ENCODE measurements at regions not wholly inside any gene's neighbourhood (a gene's known extent, or its start where the extent isn't known, plus 50 kb on each side); places are given as distances from the start of the nearest gene placed in this dataset.

GRCh38 chr3:25107918-25108617 lies 320.0 kb upstream of the RARB start:
- H3K4me3 ChIP-seq (ENCODE audit: low read depth, low read length): no peak overlapping the region
- DNase-seq (ENCODE audit: low read depth): no peak
- TF ChIP-seq, protein P1, sequence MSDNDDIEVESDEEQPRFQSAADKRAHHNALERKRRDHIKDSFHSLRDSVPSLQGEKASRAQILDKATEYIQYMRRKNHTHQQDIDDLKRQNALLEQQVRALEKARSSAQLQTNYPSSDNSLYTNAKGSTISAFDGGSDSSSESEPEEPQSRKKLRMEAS (IDR thresholded peaks at IDR 0.05; ENCODE audit: low read depth, low read length): no peak
- TF ChIP-seq MYC (IDR thresholded peaks at IDR 0.05; ENCODE audit: low read depth, low read length) (no peak), POLR2A (IDR thresholded peaks at IDR 0.05; ENCODE audit: extremely low read depth, insufficient read length) (no peak), CTCF (IDR thresholded peaks at IDR 0.05; ENCODE audit: low read depth, low read length) (no peak)

DNA sequence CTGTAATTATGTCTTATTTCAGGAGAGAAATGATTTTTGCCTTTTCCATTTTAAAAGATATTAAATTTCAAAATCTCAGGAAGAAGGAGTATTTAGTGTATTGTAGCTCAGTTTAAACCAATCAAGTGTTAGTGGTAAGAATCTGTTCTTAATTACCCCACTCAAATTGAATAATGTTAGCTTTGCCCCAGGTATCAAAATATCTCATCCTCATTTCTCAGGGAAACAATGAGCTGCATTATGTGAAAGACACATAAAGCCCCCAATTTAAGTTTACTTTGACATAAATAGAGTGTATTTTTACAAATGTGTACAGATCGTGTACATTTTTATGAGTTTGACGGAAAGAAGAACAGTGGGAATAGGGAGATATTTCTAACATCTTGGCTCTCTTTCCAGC lies 317.4 kb upstream of the RARB start:
- H3K4me3 ChIP-seq (ENCODE audit: low read depth, low read length): no peak overlapping the region
- TF ChIP-seq CTCF (IDR thresholded peaks at IDR 0.05; ENCODE audit: low read depth, low read length) (no peak), POLR2A (IDR thresholded peaks at IDR 0.05; ENCODE audit: extremely low read depth, insufficient read length) (no peak), MYC (IDR thresholded peaks at IDR 0.05; ENCODE audit: low read depth, low read length) (no peak)
- TF ChIP-seq, protein P1 (IDR thresholded peaks at IDR 0.05; ENCODE audit: low read depth, low read length): no peak
- DNase-seq (ENCODE audit: low read depth): no peak

GRCh38 chr3:25113891-25114290 lies 314.2 kb upstream of the RARB start:
- DNase-seq (ENCODE audit: low read depth): no peak
- H3K4me3 ChIP-seq (ENCODE audit: low read depth, low read length): no peak overlapping the region
- TF ChIP-seq POLR2A (IDR thresholded peaks at IDR 0.05; ENCODE audit: extremely low read depth, insufficient read length) (no peak), MYC (IDR thresholded peaks at IDR 0.05; ENCODE audit: low read depth, low read length) (no peak), CTCF (IDR thresholded peaks at IDR 0.05; ENCODE audit: low read depth, low read length) (no peak)
- TF ChIP-seq, protein P1 (IDR thresholded peaks at IDR 0.05; ENCODE audit: low read depth, low read length): no peak

GRCh38 chr3:25114532-25114931 lies 313.5 kb upstream of the RARB start:
- TF ChIP-seq CTCF (IDR thresholded peaks at IDR 0.05; ENCODE audit: low read depth, low read length) (no peak), POLR2A (IDR thresholded peaks at IDR 0.05; ENCODE audit: extremely low read depth, insufficient read length) (no peak), MYC (IDR thresholded peaks at IDR 0.05; ENCODE audit: low read depth, low read length) (no peak)
- TF ChIP-seq, protein P1 (IDR thresholded peaks at IDR 0.05; ENCODE audit: low read depth, low read length): no peak
- H3K4me3 ChIP-seq (ENCODE audit: low read depth, low read length): no peak overlapping the region

GRCh38 chr3:25117005-25117593 lies 311.0 kb upstream of the RARB start:
- no peak overlapping the region for H3K4me3 ChIP-seq (ENCODE audit: low read depth, low read length)
- no peak for DNase-seq (ENCODE audit: low read depth)
- TF ChIP-seq, protein P1 (IDR thresholded peaks at IDR 0.05; ENCODE audit: low read depth, low read length): no peak
- TF ChIP-seq MYC (IDR thresholded peaks at IDR 0.05; ENCODE audit: low read depth, low read length): no peak
- TF ChIP-seq CTCF (IDR thresholded peaks at IDR 0.05; ENCODE audit: low read depth, low read length): no peak
- no peak for TF ChIP-seq POLR2A (IDR thresholded peaks at IDR 0.05; ENCODE audit: extremely low read depth, insufficient read length)

More at GRCh38 chr3:25114532-25114931, 313.5 kb upstream of the RARB start:
- DNase-seq (ENCODE audit: low read depth): no peak

All from NB4 (cell line).